Panc1 (cell line): ENCODE measurements at regions not wholly inside any gene's neighbourhood (a gene's known extent, or its start where the extent isn't known, plus 50 kb on each side); places are given as distances from the start of the nearest gene placed in this dataset.

ENCODE experiments used
- CTCF ChIP-seq: fragments of 450-650 bp; IDR thresholded peaks from 2 replicates; pipeline ENCODE4 v1.5.1; 2017; ENCODE audit warnings: mild to moderate bottlenecking
- POLR2AphosphoS5 ChIP-seq: IDR thresholded peaks from 2 replicates; pipeline ENCODE4 v1.6.1; 2012; ENCODE audit warnings: mild to moderate bottlenecking, low read depth, low read length, moderate library complexity
- REST ChIP-seq, 2 experiments: IDR thresholded peaks; 2 replicates each; pipeline ENCODE4 v1.6.1; 2011 to 2012; ENCODE audit warnings: low read depth in 2 of 2, control low read depth in 1 of 2, low read length in 1 of 2, mild to moderate bottlenecking in 1 of 2, moderate library complexity in 1 of 2; ENCODE audit not compliant: insufficient read depth in 1 of 2
- SIN3A ChIP-seq: IDR thresholded peaks from 2 replicates; pipeline ENCODE4 v1.6.1; 2012; ENCODE audit warnings: low read depth, mild to moderate bottlenecking, low read length, moderate library complexity, borderline replicate concordance; ENCODE audit not compliant: insufficient read depth

GRCh38 chr9:108100571-108100970 lies 611.0 kb upstream of the KLF4 start:
- TF ChIP-seq CTCF: no peak
- no peak for TF ChIP-seq POLR2AphosphoS5
- TF ChIP-seq REST (IDR thresholded peaks at IDR 0.05; ENCODE audit: insufficient read depth in 1 of 2, low read depth in 2 of 2, low read length in 1 of 2): no peak
- TF ChIP-seq SIN3A: no peak
